ENCODE measurements at regions not wholly inside any gene's neighbourhood (a gene's known extent, or its start where the extent isn't known, plus 50 kb on each side); places are given as distances from the start of the nearest gene placed in this dataset.

- no peak for TF ChIP-seq CTCF (IDR thresholded peaks at IDR 0.05)
- no peak for TF ChIP-seq POLR2A (IDR thresholded peaks at IDR 0.05)
These were observed 600.0 kb downstream of the KCTD12 start for GRCh38 chr13:76286178-76286577.
